ENCODE measurements at regions not wholly inside any gene's neighbourhood (a gene's known extent, or its start where the extent isn't known, plus 50 kb on each side); places are given as distances from the start of the nearest gene placed in this dataset.
"Not testable (repeated sequence)": the region's sequence is repeated elsewhere in the genome, so short reads cannot be mapped to it uniquely, and the experiment has no call there.

DNA sequence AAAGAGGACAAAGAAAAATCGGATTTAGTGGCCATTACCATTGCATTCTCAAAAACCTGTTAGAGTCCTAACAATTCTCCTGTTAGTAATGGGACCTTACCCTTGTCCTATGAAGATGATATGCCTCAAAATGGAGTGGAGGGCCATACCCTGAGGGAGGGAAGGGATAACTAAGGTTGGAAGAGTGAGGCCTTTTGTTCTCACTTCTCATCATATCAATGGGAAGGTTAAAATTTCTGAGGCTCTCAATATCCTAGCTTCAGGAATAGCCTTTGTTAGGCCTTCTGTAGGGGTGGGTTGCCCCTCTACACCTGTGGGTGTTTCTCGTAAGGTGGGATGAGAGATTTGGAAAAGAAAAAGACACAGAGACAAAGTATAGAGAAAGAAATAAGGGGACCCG, 109.4 kb upstream of the SGIP1 start:
- not testable (repeated sequence) for TF ChIP-seq CTCF (IDR thresholded peaks at IDR 0.05); POLR2AphosphoS5 (IDR thresholded peaks at IDR 0.05; ENCODE audit: insufficient read depth in 1 of 2, low read depth in 1 of 2); POLR2A (IDR thresholded peaks at IDR 0.05)

Measured in vagina (tissue), 2 donors.